GM12878 (cell line): ENCODE measurements at regions not wholly inside any gene's neighbourhood (a gene's known extent, or its start where the extent isn't known, plus 50 kb on each side); places are given as distances from the start of the nearest gene placed in this dataset.

Experiments
- ATAC-seq: fragments of 200-7000 bp; cut with Tn5 transposase; 3 replicates; pipeline ENCODE4 v1.9.1; 2020; ENCODE audit warnings: mild to moderate bottlenecking, moderate library complexity
- BruUV-seq: library from RNA; stranded (reverse); fragments of 400-500 nt; replicated peaks from 2 replicates; lab custom pipeline; 2021; lab: Mats Ljungman, UMichigan
- CTCF ChIA-PET: fragments of 300-600 bp; sonication (Branson Sonifier 250); formaldehyde crosslinking; extraction: SDS; loops from one replicate; lab custom pipeline; 2021; ENCODE audit warnings: inconsistent platforms; lab: Yijun Ruan, JAX
- POLR2A ChIA-PET: fragments of 350-600 bp; formaldehyde crosslinking; extraction: SDS; loops from one replicate; lab custom pipeline; 2021; ENCODE audit warnings: inconsistent platforms; lab: Charles Lee
- RAD21 ChIA-PET: fragments of 300-600 bp; sonication (Branson Sonifier 250); formaldehyde crosslinking; loops from one replicate; lab custom pipeline; 2023; ENCODE audit warnings: antibody characterized with exemption; ENCODE audit not compliant: unreplicated experiment; lab: Charles Lee
- SMC1A ChIA-PET: fragments of 300-600 bp; sonication (Branson Sonifier 250); formaldehyde crosslinking; loops from one replicate; lab custom pipeline; 2023; ENCODE audit not compliant: unreplicated experiment, uncharacterized antibody; lab: Charles Lee
- DNase-seq: peaks from one replicate; pipeline ENCODE4 v3.0.0-alpha.2; 2011; ENCODE audit warnings: low read depth, low spot score
- FAIRE-seq: peaks from 3 replicates; lab custom pipeline; 2011; peaks lifted over from hg19 to GRCh38; lab: Jason Lieb, UNC
- H2AFZ ChIP-seq: 2 replicates; pipeline ENCODE4 v1.6.0; 2011; ENCODE audit warnings: low read depth, low read length, control low read depth; ENCODE audit not compliant: control insufficient read depth
- H3K27ac ChIP-seq: 2 replicates; pipeline ENCODE4 v1.5.1; 2011; ENCODE audit warnings: control low read depth; ENCODE audit not compliant: control insufficient read depth, insufficient read depth
- H3K27me3 ChIP-seq, 2 experiments: replicated peaks in 1 of 2; 2 replicates each; pipeline versions ENCODE4 v1.6.0 to v1.6.1; 2011; ENCODE audit warnings: low read length in 1 of 2; ENCODE audit not compliant: control insufficient read depth in 2 of 2, insufficient read depth in 2 of 2
- H3K36me3 ChIP-seq, 2 experiments: 2 replicates each; pipeline ENCODE4 v1.5.1; 2011; ENCODE audit warnings: low read length in 1 of 2; ENCODE audit not compliant: control insufficient read depth in 2 of 2, insufficient read depth in 2 of 2
- H3K4me1 ChIP-seq: 2 replicates; pipeline ENCODE4 v1.6.1; 2011; ENCODE audit warnings: mild to moderate bottlenecking, low read length, moderate library complexity, mixed read lengths; ENCODE audit not compliant: control insufficient read depth, insufficient read depth
- H3K4me2 ChIP-seq: 2 replicates; pipeline ENCODE4 v1.6.0; 2011; ENCODE audit warnings: control low read depth; ENCODE audit not compliant: control insufficient read depth, insufficient read depth
- H3K4me3 ChIP-seq: fragments of 200-600 bp; sonication (generic); 2 replicates; pipeline ENCODE4 v1.5.1; 2016
- H3K79me2 ChIP-seq: 2 replicates; pipeline ENCODE4 v1.6.0; 2011; ENCODE audit warnings: low read length; ENCODE audit not compliant: control insufficient read depth, insufficient read depth
- H3K9ac ChIP-seq: 2 replicates; pipeline ENCODE4 v1.8.0; 2011; ENCODE audit warnings: low read length, control low read depth, mixed read lengths; ENCODE audit not compliant: control insufficient read depth, insufficient read depth
- H3K9me3 ChIP-seq: replicated peaks from 3 replicates; pipeline ENCODE4 v1.5.1; 2011; ENCODE audit warnings: mild to moderate bottlenecking, low read length; ENCODE audit not compliant: control insufficient read depth, insufficient read depth
- H4K20me1 ChIP-seq: 2 replicates; pipeline ENCODE4 v1.6.0; 2011; ENCODE audit not compliant: control insufficient read depth, insufficient read depth
- BCL11A ChIP-seq: IDR thresholded peaks from 2 replicates; pipeline ENCODE4 v1.6.1; 2011; ENCODE audit warnings: low read depth, low read length
- CREB1 ChIP-seq: IDR thresholded peaks from 2 replicates; pipeline ENCODE4 v1.6.1; 2012; ENCODE audit warnings: low read depth, mild to moderate bottlenecking, inconsistent platforms
- EP300 ChIP-seq, 2 experiments: fragments of 150-350 bp in 1 of 2; IDR thresholded peaks; 2 replicates each; pipeline ENCODE4 v1.6.1; 2011 to 2012; ENCODE audit warnings: low read depth in 2 of 2, low read length in 2 of 2, borderline replicate concordance in 1 of 2, improper control_type of control experiment in 1 of 2, inconsistent platforms in 1 of 2; ENCODE audit not compliant: control insufficient read depth in 1 of 2
- MXI1 ChIP-seq: fragments of 150-350 bp; IDR thresholded peaks from 2 replicates; pipeline ENCODE4 v1.6.1; 2011; ENCODE audit warnings: low read depth, mild to moderate bottlenecking, inconsistent platforms, low read length, improper control_type of control experiment
- NFXL1 ChIP-seq: fragments of 450-650 bp; IDR thresholded peaks from 2 replicates; pipeline ENCODE4 v1.6.1; 2017; ENCODE audit warnings: antibody characterized with exemption, mild to moderate bottlenecking, borderline replicate concordance
- NR2C2 ChIP-seq: IDR thresholded peaks from 2 replicates; pipeline ENCODE4 v1.6.1; 2011; ENCODE audit warnings: borderline replicate concordance, low read depth; ENCODE audit not compliant: control insufficient read depth, insufficient read length
- NR2F1 ChIP-seq: fragments of 450-650 bp; conservative IDR thresholded peaks from 2 replicates; pipeline ENCODE4 v1.6.1; 2017; ENCODE audit warnings: mild to moderate bottlenecking
- SIX5 ChIP-seq: IDR thresholded peaks from 2 replicates; pipeline ENCODE4 v1.6.1; 2011; ENCODE audit warnings: mild to moderate bottlenecking, low read depth, low read length, moderate library complexity; ENCODE audit not compliant: severe bottlenecking
- TCF3 ChIP-seq: IDR thresholded peaks from 2 replicates; pipeline ENCODE4 v1.6.1; 2012; ENCODE audit warnings: low read depth, mild to moderate bottlenecking, low read length, borderline replicate concordance; ENCODE audit not compliant: insufficient read depth
- ZNF24 ChIP-seq: fragments of 450-650 bp; IDR thresholded peaks from 2 replicates; pipeline ENCODE4 v1.6.1; 2017; ENCODE audit warnings: antibody characterized with exemption, mild to moderate bottlenecking
- ZSCAN29 ChIP-seq: fragments of 450-650 bp; IDR thresholded peaks from 2 replicates; pipeline ENCODE4 v1.6.1; 2017; ENCODE audit warnings: mild to moderate bottlenecking, moderate library complexity
- WGBS: methylation state at CpG from one replicate; pipeline ENCODE4 v1.1.6; 2016; ENCODE audit warnings: low lambda C conversion rate; ENCODE audit not compliant: insufficient replicate concordance, insufficient coverage; ENCODE audit errors: missing lambda C conversion rate; 5-methylcytosine and 5-hydroxymethylcytosine counted together
- in situ Hi-C: fragments of 300-500 bp; cut with MboI; formaldehyde crosslinking; loops from 9 replicates; pipeline ENCODE4 v1.14.3; 2018; ENCODE audit warnings: mixed read lengths
- intact Hi-C: fragments of 100-400 bp; cut with micrococcal nuclease; formaldehyde crosslinking; loops from one replicate; pipeline ENCODE4 v1.14.2; 2022; ENCODE audit not compliant: unreplicated experiment
- TF ChIP-seq, protein P1 (sequence below): IDR thresholded peaks from 2 replicates; pipeline ENCODE4 v1.6.1; 2011; ENCODE audit warnings: low read depth, low read length, improper control_type of control experiment, borderline replicate concordance
- TF ChIP-seq, protein P2 (sequence below): fragments of 450-650 bp; IDR thresholded peaks from 2 replicates; pipeline ENCODE4 v1.6.1; 2017; ENCODE audit warnings: antibody characterized with exemption, mild to moderate bottlenecking, moderate library complexity
- TF ChIP-seq, protein P3 (sequence below): fragments of 450-650 bp; IDR thresholded peaks from 2 replicates; pipeline ENCODE4 v1.6.1; 2017; ENCODE audit warnings: mild to moderate bottlenecking, moderate library complexity

DNA sequence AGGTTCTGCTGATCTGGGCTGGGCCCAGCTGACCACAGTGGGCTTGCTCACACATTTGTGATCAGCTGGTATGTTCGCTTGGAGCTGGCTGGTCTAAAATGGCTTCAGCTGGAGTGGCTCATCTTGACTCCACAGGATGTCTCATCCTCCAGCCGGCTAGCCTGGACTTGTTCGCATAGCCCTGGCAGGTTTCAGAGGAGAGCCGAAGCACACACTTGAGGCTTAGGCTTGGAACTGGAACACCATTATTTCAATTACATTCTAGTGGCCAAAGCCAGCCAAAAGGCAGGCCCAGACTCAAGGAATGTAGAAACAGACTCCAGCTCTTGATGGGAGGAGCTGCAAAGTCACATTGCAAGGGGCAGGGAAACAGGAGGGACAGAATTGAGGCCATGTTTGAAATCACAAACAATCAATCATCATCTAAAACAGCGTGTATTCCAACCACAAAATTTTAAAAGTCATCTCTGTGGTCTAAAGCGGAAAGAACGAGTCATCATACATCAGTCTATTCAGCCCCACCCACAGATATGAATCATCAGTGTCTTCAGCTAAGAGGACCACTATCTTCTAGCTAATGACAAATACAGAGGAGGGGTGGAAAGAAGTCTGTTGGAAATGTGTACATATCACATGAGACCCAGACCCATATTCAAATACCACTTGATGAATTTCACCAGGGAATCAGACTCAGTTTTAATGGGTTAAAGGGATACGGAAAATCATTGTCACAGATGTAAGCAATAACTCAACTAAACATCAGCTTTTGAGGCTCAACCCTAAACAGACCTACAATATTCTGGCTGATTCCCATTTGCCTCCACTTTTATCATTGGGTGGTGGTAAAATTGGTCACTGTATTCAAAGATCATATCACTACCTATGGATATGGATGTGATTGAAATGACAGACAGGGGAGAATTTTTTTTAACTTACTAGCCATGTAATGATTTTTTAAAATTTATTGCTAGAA is 139.0 kb upstream of the MKLN1 start:
- DNase-seq (peak; percentile 61), FAIRE-seq (peak; percentile 76), ATAC-seq (peak; percentile 97)
- H4K20me1 ChIP-seq: no peaks in the 10 kb centered on the region
- intact Hi-C loops: loop anchor here (2.0 kb wide), 1 partner anchor 30 kb away; no protein-coding TSS in a partner anchor
- no peaks in the 10 kb centered on the region; the same call in 2 of the 3 replicates for H3K9me3 ChIP-seq
- H3K4me1 ChIP-seq: peaks cover 13% of the 10 kb centered on the region
- no peak overlapping the region for H3K9ac ChIP-seq
- H3K27me3 ChIP-seq: no peaks in the 10 kb centered on the region
- H2AFZ ChIP-seq: peak overlapping the region; percentile 5
- no peak overlapping the region for H3K27ac ChIP-seq
- H3K79me2 ChIP-seq: no peaks in the 10 kb centered on the region
- in situ Hi-C loops: no loop called here
- BruUV-seq: no TSS peak
- H3K4me3 ChIP-seq: no peak overlapping the region
- SMC1A ChIA-PET: interaction anchor here (0.6 to 2.9 kb wide), 15 partner anchors 8 to 323 kb away, joined by 3 to 18 read pairs (median 4); no protein-coding TSS in a partner anchor
- CTCF ChIA-PET: interaction anchor here (0.9 to 1.7 kb wide), 4 partner anchors 8 to 114 kb away, joined by 3 to 5 read pairs (median 4); no protein-coding TSS in a partner anchor
- POLR2A ChIA-PET: interaction anchor here (0.6 to 1.2 kb wide), 4 partner anchors 43 to 168 kb away, joined by 3 to 6 read pairs (median 4); no protein-coding TSS in a partner anchor
- H3K36me3 ChIP-seq: no peaks in the 10 kb centered on the region
- 41% methylated on average over 8 of the region's 8 CpGs for WGBS
- peak overlapping the region; percentile 27 for H3K4me2 ChIP-seq
- RAD21 ChIA-PET: interaction anchor here (0.5 to 4.5 kb wide), 5 partner anchors 9 to 114 kb away, joined by 3 to 30 read pairs (median 3); no protein-coding TSS in a partner anchor
- no peak for TF ChIP-seq NFXL1
- TF ChIP-seq CREB1: peak; percentile 80
- TF ChIP-seq, protein P1, sequence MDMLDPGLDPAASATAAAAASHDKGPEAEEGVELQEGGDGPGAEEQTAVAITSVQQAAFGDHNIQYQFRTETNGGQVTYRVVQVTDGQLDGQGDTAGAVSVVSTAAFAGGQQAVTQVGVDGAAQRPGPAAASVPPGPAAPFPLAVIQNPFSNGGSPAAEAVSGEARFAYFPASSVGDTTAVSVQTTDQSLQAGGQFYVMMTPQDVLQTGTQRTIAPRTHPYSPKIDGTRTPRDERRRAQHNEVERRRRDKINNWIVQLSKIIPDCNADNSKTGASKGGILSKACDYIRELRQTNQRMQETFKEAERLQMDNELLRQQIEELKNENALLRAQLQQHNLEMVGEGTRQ: no peak; the same call in 1 of the 2 replicates
- no peak for TF ChIP-seq ZNF24
- TF ChIP-seq EP300 (IDR thresholded peaks at IDR 0.05; ENCODE audit: borderline replicate concordance in 1 of 2, control insufficient read depth in 1 of 2, low read depth in 2 of 2, low read length in 2 of 2): peak in 1 of 2 experiments; percentile 58; a peak in 1 of 4 replicates
- TF ChIP-seq NR2F1: no peak
- no peak for TF ChIP-seq ZSCAN29
- TF ChIP-seq TCF3: no peak
- TF ChIP-seq NR2C2: no peak
- no peak for TF ChIP-seq SIX5
- no peak for TF ChIP-seq MXI1
- TF ChIP-seq, protein P2, sequence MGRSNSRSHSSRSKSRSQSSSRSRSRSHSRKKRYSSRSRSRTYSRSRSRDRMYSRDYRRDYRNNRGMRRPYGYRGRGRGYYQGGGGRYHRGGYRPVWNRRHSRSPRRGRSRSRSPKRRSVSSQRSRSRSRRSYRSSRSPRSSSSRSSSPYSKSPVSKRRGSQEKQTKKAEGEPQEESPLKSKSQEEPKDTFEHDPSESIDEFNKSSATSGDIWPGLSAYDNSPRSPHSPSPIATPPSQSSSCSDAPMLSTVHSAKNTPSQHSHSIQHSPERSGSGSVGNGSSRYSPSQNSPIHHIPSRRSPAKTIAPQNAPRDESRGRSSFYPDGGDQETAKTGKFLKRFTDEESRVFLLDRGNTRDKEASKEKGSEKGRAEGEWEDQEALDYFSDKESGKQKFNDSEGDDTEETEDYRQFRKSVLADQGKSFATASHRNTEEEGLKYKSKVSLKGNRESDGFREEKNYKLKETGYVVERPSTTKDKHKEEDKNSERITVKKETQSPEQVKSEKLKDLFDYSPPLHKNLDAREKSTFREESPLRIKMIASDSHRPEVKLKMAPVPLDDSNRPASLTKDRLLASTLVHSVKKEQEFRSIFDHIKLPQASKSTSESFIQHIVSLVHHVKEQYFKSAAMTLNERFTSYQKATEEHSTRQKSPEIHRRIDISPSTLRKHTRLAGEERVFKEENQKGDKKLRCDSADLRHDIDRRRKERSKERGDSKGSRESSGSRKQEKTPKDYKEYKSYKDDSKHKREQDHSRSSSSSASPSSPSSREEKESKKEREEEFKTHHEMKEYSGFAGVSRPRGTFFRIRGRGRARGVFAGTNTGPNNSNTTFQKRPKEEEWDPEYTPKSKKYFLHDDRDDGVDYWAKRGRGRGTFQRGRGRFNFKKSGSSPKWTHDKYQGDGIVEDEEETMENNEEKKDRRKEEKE: no peak
- TF ChIP-seq, protein P3, sequence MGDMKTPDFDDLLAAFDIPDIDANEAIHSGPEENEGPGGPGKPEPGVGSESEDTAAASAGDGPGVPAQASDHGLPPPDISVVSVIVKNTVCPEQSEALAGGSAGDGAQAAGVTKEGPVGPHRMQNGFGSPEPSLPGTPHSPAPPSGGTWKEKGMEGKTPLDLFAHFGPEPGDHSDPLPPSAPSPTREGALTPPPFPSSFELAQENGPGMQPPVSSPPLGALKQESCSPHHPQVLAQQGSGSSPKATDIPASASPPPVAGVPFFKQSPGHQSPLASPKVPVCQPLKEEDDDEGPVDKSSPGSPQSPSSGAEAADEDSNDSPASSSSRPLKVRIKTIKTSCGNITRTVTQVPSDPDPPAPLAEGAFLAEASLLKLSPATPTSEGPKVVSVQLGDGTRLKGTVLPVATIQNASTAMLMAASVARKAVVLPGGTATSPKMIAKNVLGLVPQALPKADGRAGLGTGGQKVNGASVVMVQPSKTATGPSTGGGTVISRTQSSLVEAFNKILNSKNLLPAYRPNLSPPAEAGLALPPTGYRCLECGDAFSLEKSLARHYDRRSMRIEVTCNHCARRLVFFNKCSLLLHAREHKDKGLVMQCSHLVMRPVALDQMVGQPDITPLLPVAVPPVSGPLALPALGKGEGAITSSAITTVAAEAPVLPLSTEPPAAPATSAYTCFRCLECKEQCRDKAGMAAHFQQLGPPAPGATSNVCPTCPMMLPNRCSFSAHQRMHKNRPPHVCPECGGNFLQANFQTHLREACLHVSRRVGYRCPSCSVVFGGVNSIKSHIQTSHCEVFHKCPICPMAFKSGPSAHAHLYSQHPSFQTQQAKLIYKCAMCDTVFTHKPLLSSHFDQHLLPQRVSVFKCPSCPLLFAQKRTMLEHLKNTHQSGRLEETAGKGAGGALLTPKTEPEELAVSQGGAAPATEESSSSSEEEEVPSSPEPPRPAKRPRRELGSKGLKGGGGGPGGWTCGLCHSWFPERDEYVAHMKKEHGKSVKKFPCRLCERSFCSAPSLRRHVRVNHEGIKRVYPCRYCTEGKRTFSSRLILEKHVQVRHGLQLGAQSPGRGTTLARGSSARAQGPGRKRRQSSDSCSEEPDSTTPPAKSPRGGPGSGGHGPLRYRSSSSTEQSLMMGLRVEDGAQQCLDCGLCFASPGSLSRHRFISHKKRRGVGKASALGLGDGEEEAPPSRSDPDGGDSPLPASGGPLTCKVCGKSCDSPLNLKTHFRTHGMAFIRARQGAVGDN: no peak
- peak; percentile 71; the same call in 1 of the 2 replicates for TF ChIP-seq BCL11A
